Activated T-cell treated with anti-CD3 and anti-CD28 coated beads for 48 hours (primary cell): ENCODE measurements at regions not wholly inside any gene's neighbourhood (a gene's known extent, or its start where the extent isn't known, plus 50 kb on each side); places are given as distances from the start of the nearest gene placed in this dataset.

ENCODE experiments used
- DNase-seq: peaks from one replicate; pipeline ENCODE4 v3.0.0-alpha.2; 2020; ENCODE audit warnings: low read depth

GRCh38 chr2:145186303-145186702, 666.4 kb upstream of the ZEB2 start:
- no peak for DNase-seq

GRCh38 chr2:145185696-145186095, 665.8 kb upstream of the ZEB2 start:
- DNase-seq: no peak

- DNase-seq: no peak
Observed at GRCh38 chr2:145184741-145185651, 665.1 kb upstream of the ZEB2 start.

- no peak for DNase-seq
Observed at GRCh38 chr2:145169285-145169684, 649.4 kb upstream of the ZEB2 start.

GRCh38 chr2:145168091-145168490, 648.2 kb upstream of the ZEB2 start:
- DNase-seq: no peak

GRCh38 chr2:145166731-145167302, 646.9 kb upstream of the ZEB2 start:
- DNase-seq: no peak

GRCh38 chr2:145161656-145162055, 641.7 kb upstream of the ZEB2 start:
- no peak for DNase-seq

- no peak for DNase-seq
Observed at GRCh38 chr2:145160855-145161254, 640.9 kb upstream of the ZEB2 start.

GRCh38 chr2:145159676-145160075, 639.8 kb upstream of the ZEB2 start:
- no peak for DNase-seq

GRCh38 chr2:145157741-145158591, 638.0 kb upstream of the ZEB2 start:
- DNase-seq: no peak

GRCh38 chr2:145157036-145157675, 637.2 kb upstream of the ZEB2 start:
- DNase-seq: no peak

GRCh38 chr2:145156199-145156598, 636.3 kb upstream of the ZEB2 start:
- no peak for DNase-seq

GRCh38 chr2:145155196-145155595, 635.3 kb upstream of the ZEB2 start:
- DNase-seq: no peak

GRCh38 chr2:145154731-145155130, 634.8 kb upstream of the ZEB2 start:
- DNase-seq: no peak

- DNase-seq: no peak
Observed at GRCh38 chr2:145146691-145147090, 626.8 kb upstream of the ZEB2 start.

GRCh38 chr2:145144131-145144728, 624.3 kb upstream of the ZEB2 start:
- DNase-seq: no peak

GRCh38 chr2:145141981-145142380, 622.1 kb upstream of the ZEB2 start:
- DNase-seq: no peak

GRCh38 chr2:145140658-145141057, 620.7 kb upstream of the ZEB2 start:
- no peak for DNase-seq

- no peak for DNase-seq
Observed at GRCh38 chr2:145138626-145139025, 618.7 kb upstream of the ZEB2 start.

GRCh38 chr2:145137901-145138300, 618.0 kb upstream of the ZEB2 start:
- no peak for DNase-seq

- no peak for DNase-seq
Observed at GRCh38 chr2:145137211-145137610, 617.3 kb upstream of the ZEB2 start.

GRCh38 chr2:145136702-145137101, 616.8 kb upstream of the ZEB2 start:
- no peak for DNase-seq
